Tibial nerve (tissue), 4 donors: ENCODE measurements at regions not wholly inside any gene's neighbourhood (a gene's known extent, or its start where the extent isn't known, plus 50 kb on each side); places are given as distances from the start of the nearest gene placed in this dataset.

Experiments used
- DNase-seq, 2 donors: peaks; one replicate each; pipeline ENCODE4 v3.0.0-alpha.2; 2019; ENCODE audit warnings: low spot score in 2 of 2
- H3K27ac ChIP-seq, 4 donors: fragments of 200-600 bp; sonication (generic) in 3 of 4; one replicate each; pipeline ENCODE4 v1.5.1; 2017 to 2019; ENCODE audit warnings: mild to moderate bottlenecking in 1 of 4
- H3K27me3 ChIP-seq, 2 donors: fragments of 200-600 bp; sonication (generic) in 1 of 2; one replicate each; pipeline versions ENCODE4 v1.5.1 to v1.6.0; 2017 to 2019
- H3K36me3 ChIP-seq, 3 donors: fragments of 200-600 bp; sonication (generic); one replicate each; pipeline ENCODE4 v1.5.1; 2018 to 2019
- H3K4me1 ChIP-seq, 4 donors: fragments of 200-600 bp; sonication (generic) in 3 of 4; one replicate each; pipeline ENCODE4 v1.5.1; 2017 to 2019
- H3K4me3 ChIP-seq, 4 donors: fragments of 200-600 bp; sonication (generic) in 3 of 4; one replicate each; pipeline ENCODE4 v1.5.1; 2017 to 2019; ENCODE audit warnings: mild to moderate bottlenecking in 1 of 4, moderate library complexity in 1 of 4
- H3K9me3 ChIP-seq, 4 donors: fragments of 200-600 bp; sonication (generic) in 3 of 4; one replicate each; pipeline ENCODE4 v1.5.1; 2017 to 2019
- CTCF ChIP-seq, 5 experiments: fragments of 200-600 bp in 3 of 5; fragments of 450-650 bp in 2 of 5; sonication (generic) in 3 of 5; IDR thresholded peaks; one replicate each; pipeline ENCODE4 v1.5.1; 2016 to 2019; ENCODE audit warnings: antibody characterized with exemption in 5 of 5, mild to moderate bottlenecking in 3 of 5, moderate library complexity in 2 of 5
- EP300 ChIP-seq, 2 donors: sonication (generic); formaldehyde crosslinking; IDR thresholded peaks; one replicate each; pipeline ENCODE4 v1.6.1; 2017; ENCODE audit warnings: antibody characterized with exemption in 2 of 2, mild to moderate bottlenecking in 1 of 2
- POLR2A ChIP-seq, 2 donors: fragments of 450-650 bp; IDR thresholded peaks; one replicate each; pipeline ENCODE4 v1.6.1; 2017; ENCODE audit warnings: antibody characterized with exemption in 2 of 2, mild to moderate bottlenecking in 2 of 2, moderate library complexity in 2 of 2
- WGBS, 2 donors: methylation state at CpG; one replicate each; pipeline ENCODE4 v1.1.5; 2018; 5-methylcytosine and 5-hydroxymethylcytosine counted together

- Histone ChIP-seq H3K36me3 (no peaks in the 10 kb centered on the region), H3K27me3 (no peaks in the 10 kb centered on the region), H3K4me3 (no peak overlapping the region), H3K27ac (no peak overlapping the region), H3K9me3 (no peaks in the 10 kb centered on the region), H3K4me1 (peaks cover 0 to 3% (median under 1%) of the 10 kb centered on the region in 4 donors)
- TF ChIP-seq POLR2A (IDR thresholded peaks at IDR 0.05) (no peak), EP300 (IDR thresholded peaks at IDR 0.05) (no peak), CTCF (IDR thresholded peaks at IDR 0.05) (no peak)
- 75 to 84% methylated on average over 7 to 15 of the region's 16 CpGs for WGBS, 2 donors
- DNase-seq = no peak
Observed at GRCh38 chr14:101113835-101114725, 210.6 kb upstream of the RTL1 start.

GRCh38 chr14:101114726-101115515, 211.4 kb upstream of the RTL1 start:
- H3K36me3 ChIP-seq = no peaks in the 10 kb centered on the region
- no peak overlapping the region for H3K27ac ChIP-seq
- 87 to 90% methylated on average over 19 of the region's 19 CpGs for WGBS, 2 donors
- no peak for DNase-seq
- TF ChIP-seq EP300 (IDR thresholded peaks at IDR 0.05) (no peak), POLR2A (IDR thresholded peaks at IDR 0.05) (no peak), CTCF (IDR thresholded peaks at IDR 0.05) (no peak)
- H3K9me3 ChIP-seq = no peaks in the 10 kb centered on the region
- no peaks in the 10 kb centered on the region for H3K27me3 ChIP-seq
- peaks cover 0 to 11% (median 2%) of the 10 kb centered on the region in 4 donors for H3K4me1 ChIP-seq
- H3K4me3 ChIP-seq = no peak overlapping the region

- Histone ChIP-seq H3K4me3 (no peak overlapping the region), H3K27me3 (no peaks in the 10 kb centered on the region), H3K4me1 (peaks cover 0 to 15% (median 2%) of the 10 kb centered on the region in 4 donors), H3K9me3 (no peaks in the 10 kb centered on the region), H3K27ac (no peak overlapping the region), H3K36me3 (no peaks in the 10 kb centered on the region)
- DNase-seq = no peak
- 86 to 88% methylated on average over 8 of the region's 8 CpGs for WGBS, 2 donors
- TF ChIP-seq CTCF (IDR thresholded peaks at IDR 0.05) = no peak
- no peak for TF ChIP-seq EP300 (IDR thresholded peaks at IDR 0.05)
- TF ChIP-seq POLR2A (IDR thresholded peaks at IDR 0.05) = no peak
Observed at GRCh38 chr14:101115652-101116051, 212.1 kb upstream of the RTL1 start.

GRCh38 chr14:101116065-101116464, 212.5 kb upstream of the RTL1 start:
- Histone ChIP-seq H3K36me3 (no peaks in the 10 kb centered on the region), H3K27me3 (no peaks in the 10 kb centered on the region), H3K27ac (no peak overlapping the region), H3K9me3 (no peaks in the 10 kb centered on the region), H3K4me1 (peaks cover 0 to 15% (median 2%) of the 10 kb centered on the region in 4 donors), H3K4me3 (no peak overlapping the region)
- no peak for DNase-seq
- TF ChIP-seq POLR2A (IDR thresholded peaks at IDR 0.05) (no peak), CTCF (IDR thresholded peaks at IDR 0.05) (no peak), EP300 (IDR thresholded peaks at IDR 0.05) (no peak)
- WGBS, 2 donors = 83 to 85% methylated on average over 4 of the region's 4 CpGs
